Neural progenitor cell (in vitro differentiated cells): ENCODE measurements at regions not wholly inside any gene's neighbourhood (a gene's known extent, or its start where the extent isn't known, plus 50 kb on each side); places are given as distances from the start of the nearest gene placed in this dataset.

Experiments
- EZH2 ChIP-seq: fragments of 200-600 bp; sonication (generic); IDR thresholded peaks from 2 replicates; pipeline ENCODE4 v1.6.1; 2017; ENCODE audit warnings: antibody characterized with exemption, mild to moderate bottlenecking, moderate library complexity
- EZH2phosphoT487 ChIP-seq: fragments of 200-600 bp; sonication (generic); IDR thresholded peaks from 2 replicates; pipeline ENCODE4 v1.6.1; 2017; ENCODE audit warnings: antibody characterized with exemption
- TF ChIP-seq, protein P1 (sequence below): fragments of 200-600 bp; sonication (generic); IDR thresholded peaks from 2 replicates; pipeline ENCODE4 v1.5.1; 2017; ENCODE audit warnings: antibody characterized with exemption, mild to moderate bottlenecking

DNA sequence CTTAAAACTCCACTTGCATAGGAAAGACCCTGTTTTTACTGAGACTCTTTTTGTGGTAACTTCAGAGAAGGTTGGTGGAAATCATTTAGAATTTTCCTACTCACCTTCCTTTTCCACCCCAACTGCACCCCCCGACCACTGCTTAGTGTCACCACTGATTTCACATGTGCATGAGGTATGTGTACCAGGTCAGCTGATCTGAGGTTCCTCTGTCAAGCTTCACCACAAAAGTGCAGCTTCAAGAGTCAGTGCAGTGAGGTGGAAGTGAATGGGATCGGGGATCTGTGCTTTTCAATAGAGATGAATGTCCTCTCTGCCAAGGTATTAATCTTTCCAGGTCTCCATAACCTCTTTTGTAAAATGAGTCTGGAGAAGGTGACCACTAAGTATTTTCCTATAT, 260.5 kb upstream of the WWC1 start:
- TF ChIP-seq, protein P1, sequence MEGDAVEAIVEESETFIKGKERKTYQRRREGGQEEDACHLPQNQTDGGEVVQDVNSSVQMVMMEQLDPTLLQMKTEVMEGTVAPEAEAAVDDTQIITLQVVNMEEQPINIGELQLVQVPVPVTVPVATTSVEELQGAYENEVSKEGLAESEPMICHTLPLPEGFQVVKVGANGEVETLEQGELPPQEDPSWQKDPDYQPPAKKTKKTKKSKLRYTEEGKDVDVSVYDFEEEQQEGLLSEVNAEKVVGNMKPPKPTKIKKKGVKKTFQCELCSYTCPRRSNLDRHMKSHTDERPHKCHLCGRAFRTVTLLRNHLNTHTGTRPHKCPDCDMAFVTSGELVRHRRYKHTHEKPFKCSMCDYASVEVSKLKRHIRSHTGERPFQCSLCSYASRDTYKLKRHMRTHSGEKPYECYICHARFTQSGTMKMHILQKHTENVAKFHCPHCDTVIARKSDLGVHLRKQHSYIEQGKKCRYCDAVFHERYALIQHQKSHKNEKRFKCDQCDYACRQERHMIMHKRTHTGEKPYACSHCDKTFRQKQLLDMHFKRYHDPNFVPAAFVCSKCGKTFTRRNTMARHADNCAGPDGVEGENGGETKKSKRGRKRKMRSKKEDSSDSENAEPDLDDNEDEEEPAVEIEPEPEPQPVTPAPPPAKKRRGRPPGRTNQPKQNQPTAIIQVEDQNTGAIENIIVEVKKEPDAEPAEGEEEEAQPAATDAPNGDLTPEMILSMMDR = no peak
- TF ChIP-seq EZH2 = no peak
- TF ChIP-seq EZH2phosphoT487 = no peak
